ENCODE measurements at regions not wholly inside any gene's neighbourhood (a gene's known extent, or its start where the extent isn't known, plus 50 kb on each side); places are given as distances from the start of the nearest gene placed in this dataset.

GRCh38 chr4:14856062-14856933, 146.0 kb upstream of the CPEB2 start:
- Mint-ChIP-seq H3K27ac (ENCODE audit: low read depth) (no peak overlapping the region), H3K9me3 (no peaks in the 10 kb centered on the region), H3K4me3 (no peak overlapping the region), H3K4me1 (no peaks in the 10 kb centered on the region), H3K36me3 (ENCODE audit: insufficient read depth) (no peaks in the 10 kb centered on the region), H3K27me3 (peaks cover 24% of the 10 kb centered on the region)
- ATAC-seq (replicated peaks; ENCODE audit: extremely low read depth, poor library complexity, severe bottlenecking) (no peak), DNase-seq (ENCODE audit: low spot score in 2 of 2) (no peak)

- no peaks in the 10 kb centered on the region for H3K4me1 Mint-ChIP-seq
- ATAC-seq (replicated peaks; ENCODE audit: extremely low read depth, poor library complexity, severe bottlenecking) (no peak), DNase-seq (ENCODE audit: low spot score in 2 of 2) (no peak)
- no peak overlapping the region for H3K27ac Mint-ChIP-seq (ENCODE audit: low read depth)
- no peak overlapping the region for H3K4me3 Mint-ChIP-seq
- peaks cover 22% of the 10 kb centered on the region for H3K27me3 Mint-ChIP-seq
- H3K36me3 Mint-ChIP-seq (ENCODE audit: insufficient read depth), result no peaks in the 10 kb centered on the region
- H3K9me3 Mint-ChIP-seq, result no peaks in the 10 kb centered on the region
Measured at GRCh38 chr4:14856934-14857235, 145.4 kb upstream of the CPEB2 start.

- DNase-seq (ENCODE audit: low spot score in 2 of 2) (no peak), ATAC-seq (replicated peaks; ENCODE audit: extremely low read depth, poor library complexity, severe bottlenecking) (no peak)
- H3K4me3 Mint-ChIP-seq, result no peak overlapping the region
- peaks cover 17% of the 10 kb centered on the region for H3K27me3 Mint-ChIP-seq
- no peaks in the 10 kb centered on the region for H3K9me3 Mint-ChIP-seq
- no peaks in the 10 kb centered on the region for H3K36me3 Mint-ChIP-seq (ENCODE audit: insufficient read depth)
- no peaks in the 10 kb centered on the region for H3K4me1 Mint-ChIP-seq
- no peak overlapping the region for H3K27ac Mint-ChIP-seq (ENCODE audit: low read depth)
Measured at GRCh38 chr4:14857475-14857874, 144.8 kb upstream of the CPEB2 start.

- DNase-seq (ENCODE audit: low spot score in 2 of 2), result no peak
- no peak overlapping the region for H3K4me3 Mint-ChIP-seq
- H3K9me3 Mint-ChIP-seq, result no peaks in the 10 kb centered on the region
- no peak overlapping the region for H3K27ac Mint-ChIP-seq (ENCODE audit: low read depth)
- no peak for ATAC-seq (replicated peaks; ENCODE audit: extremely low read depth, poor library complexity, severe bottlenecking)
- no peaks in the 10 kb centered on the region for H3K4me1 Mint-ChIP-seq
- peaks cover 12% of the 10 kb centered on the region for H3K27me3 Mint-ChIP-seq
- no peaks in the 10 kb centered on the region for H3K36me3 Mint-ChIP-seq (ENCODE audit: insufficient read depth)
Measured at GRCh38 chr4:14857981-14858380, 144.3 kb upstream of the CPEB2 start.

- Mint-ChIP-seq H3K4me3 (no peak overlapping the region), H3K27ac (ENCODE audit: low read depth) (no peak overlapping the region), H3K4me1 (no peaks in the 10 kb centered on the region), H3K36me3 (ENCODE audit: insufficient read depth) (no peaks in the 10 kb centered on the region), H3K9me3 (no peaks in the 10 kb centered on the region), H3K27me3 (peaks cover 38% of the 10 kb centered on the region)
- no peak for DNase-seq (ENCODE audit: low spot score in 2 of 2)
- no peak for ATAC-seq (replicated peaks; ENCODE audit: extremely low read depth, poor library complexity, severe bottlenecking)
Measured at GRCh38 chr4:14862891-14863290, 139.4 kb upstream of the CPEB2 start.

GRCh38 chr4:14863418-14864364, 138.6 kb upstream of the CPEB2 start:
- Mint-ChIP-seq H3K27me3 (peaks cover 38% of the 10 kb centered on the region), H3K4me1 (no peaks in the 10 kb centered on the region), H3K4me3 (no peak overlapping the region), H3K9me3 (no peaks in the 10 kb centered on the region), H3K36me3 (ENCODE audit: insufficient read depth) (no peaks in the 10 kb centered on the region), H3K27ac (ENCODE audit: low read depth) (no peak overlapping the region)
- ATAC-seq (replicated peaks; ENCODE audit: extremely low read depth, poor library complexity, severe bottlenecking) (no peak), DNase-seq (ENCODE audit: low spot score in 2 of 2) (no peak)

GRCh38 chr4:14864365-14865030, 137.8 kb upstream of the CPEB2 start:
- no peak for ATAC-seq (replicated peaks; ENCODE audit: extremely low read depth, poor library complexity, severe bottlenecking)
- H3K36me3 Mint-ChIP-seq (ENCODE audit: insufficient read depth), result no peaks in the 10 kb centered on the region
- no peak for DNase-seq (ENCODE audit: low spot score in 2 of 2)
- peaks cover 35% of the 10 kb centered on the region for H3K27me3 Mint-ChIP-seq
- no peak overlapping the region for H3K27ac Mint-ChIP-seq (ENCODE audit: low read depth)
- no peaks in the 10 kb centered on the region for H3K4me1 Mint-ChIP-seq
- H3K9me3 Mint-ChIP-seq, result no peaks in the 10 kb centered on the region
- no peak overlapping the region for H3K4me3 Mint-ChIP-seq

GRCh38 chr4:14865031-14865366, 137.3 kb upstream of the CPEB2 start:
- DNase-seq (ENCODE audit: low spot score in 2 of 2), result no peak
- Mint-ChIP-seq H3K36me3 (ENCODE audit: insufficient read depth) (no peaks in the 10 kb centered on the region), H3K27me3 (peaks cover 30% of the 10 kb centered on the region), H3K4me1 (no peaks in the 10 kb centered on the region), H3K27ac (ENCODE audit: low read depth) (no peak overlapping the region), H3K9me3 (no peaks in the 10 kb centered on the region), H3K4me3 (no peak overlapping the region)
- no peak for ATAC-seq (replicated peaks; ENCODE audit: extremely low read depth, poor library complexity, severe bottlenecking)

GRCh38 chr4:14865804-14866203, 136.5 kb upstream of the CPEB2 start:
- no peaks in the 10 kb centered on the region for H3K9me3 Mint-ChIP-seq
- no peak for ATAC-seq (replicated peaks; ENCODE audit: extremely low read depth, poor library complexity, severe bottlenecking)
- H3K27me3 Mint-ChIP-seq, result peaks cover 28% of the 10 kb centered on the region
- H3K4me3 Mint-ChIP-seq, result no peak overlapping the region
- no peak for DNase-seq (ENCODE audit: low spot score in 2 of 2)
- no peaks in the 10 kb centered on the region for H3K4me1 Mint-ChIP-seq
- H3K27ac Mint-ChIP-seq (ENCODE audit: low read depth), result no peak overlapping the region
- H3K36me3 Mint-ChIP-seq (ENCODE audit: insufficient read depth), result no peaks in the 10 kb centered on the region

- DNase-seq (ENCODE audit: low spot score in 2 of 2) (no peak), ATAC-seq (replicated peaks; ENCODE audit: extremely low read depth, poor library complexity, severe bottlenecking) (no peak)
- H3K4me3 Mint-ChIP-seq, result no peak overlapping the region
- no peaks in the 10 kb centered on the region for H3K4me1 Mint-ChIP-seq
- no peak overlapping the region for H3K27ac Mint-ChIP-seq (ENCODE audit: low read depth)
- peaks cover 28% of the 10 kb centered on the region for H3K27me3 Mint-ChIP-seq
- H3K9me3 Mint-ChIP-seq, result no peaks in the 10 kb centered on the region
- no peaks in the 10 kb centered on the region for H3K36me3 Mint-ChIP-seq (ENCODE audit: insufficient read depth)
Measured at GRCh38 chr4:14867847-14868246, 134.4 kb upstream of the CPEB2 start.

GRCh38 chr4:14868426-14869395, 133.6 kb upstream of the CPEB2 start:
- no peak for ATAC-seq (replicated peaks; ENCODE audit: extremely low read depth, poor library complexity, severe bottlenecking)

More at GRCh38 chr4:14868426-14869395, 133.6 kb upstream of the CPEB2 start:
- Mint-ChIP-seq H3K27ac (ENCODE audit: low read depth) (no peak overlapping the region), H3K36me3 (ENCODE audit: insufficient read depth) (no peaks in the 10 kb centered on the region), H3K27me3 (peaks cover 21% of the 10 kb centered on the region), H3K4me3 (no peak overlapping the region), H3K9me3 (no peaks in the 10 kb centered on the region), H3K4me1 (no peaks in the 10 kb centered on the region)
- no peak for DNase-seq (ENCODE audit: low spot score in 2 of 2)

Measured in central memory CD8-positive, alpha-beta T cell (primary cell).